ENCODE measurements at regions not wholly inside any gene's neighbourhood (a gene's known extent, or its start where the extent isn't known, plus 50 kb on each side); places are given as distances from the start of the nearest gene placed in this dataset.

DNA sequence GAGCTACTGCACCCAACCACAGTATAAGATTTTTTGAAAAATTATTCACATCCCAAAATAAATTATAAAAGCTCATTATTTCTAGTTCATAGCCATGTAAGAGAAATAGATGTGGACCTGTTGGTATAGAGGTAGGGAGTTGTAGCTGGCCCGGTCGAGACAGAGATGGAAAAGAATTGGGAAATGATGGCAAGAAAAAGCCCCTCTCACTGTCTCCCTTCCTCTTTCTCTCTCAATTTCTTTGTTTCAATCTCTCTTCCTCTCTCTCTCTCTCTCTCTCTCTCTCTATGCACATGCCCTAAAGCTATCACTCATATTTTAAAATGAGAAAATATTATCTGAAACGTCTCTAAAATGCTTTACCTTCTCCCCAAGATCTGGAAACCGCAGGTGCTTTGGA is 80.7 kb upstream of the CD83 start:
- Histone ChIP-seq H3K9ac (ENCODE audit: extremely low read depth, low read length, poor library complexity, severe bottlenecking) (no peak overlapping the region), H3K4me1 (ENCODE audit: control insufficient read depth, insufficient read depth, low read length) (no peaks in the 10 kb centered on the region), H3K9me3 (ENCODE audit: control insufficient read depth, low read length) (no peaks in the 10 kb centered on the region), H3K27ac (ENCODE audit: low read depth, low read length) (no peak overlapping the region), H3K27me3 (ENCODE audit: control insufficient read depth, insufficient read depth, low read length, poor library complexity, severe bottlenecking) (no peaks in the 10 kb centered on the region), H3K36me3 (ENCODE audit: control insufficient read depth, insufficient read depth, low read length) (no peaks in the 10 kb centered on the region), H3K4me3 (ENCODE audit: low read length) (no peak overlapping the region)
- TF ChIP-seq, protein P1, sequence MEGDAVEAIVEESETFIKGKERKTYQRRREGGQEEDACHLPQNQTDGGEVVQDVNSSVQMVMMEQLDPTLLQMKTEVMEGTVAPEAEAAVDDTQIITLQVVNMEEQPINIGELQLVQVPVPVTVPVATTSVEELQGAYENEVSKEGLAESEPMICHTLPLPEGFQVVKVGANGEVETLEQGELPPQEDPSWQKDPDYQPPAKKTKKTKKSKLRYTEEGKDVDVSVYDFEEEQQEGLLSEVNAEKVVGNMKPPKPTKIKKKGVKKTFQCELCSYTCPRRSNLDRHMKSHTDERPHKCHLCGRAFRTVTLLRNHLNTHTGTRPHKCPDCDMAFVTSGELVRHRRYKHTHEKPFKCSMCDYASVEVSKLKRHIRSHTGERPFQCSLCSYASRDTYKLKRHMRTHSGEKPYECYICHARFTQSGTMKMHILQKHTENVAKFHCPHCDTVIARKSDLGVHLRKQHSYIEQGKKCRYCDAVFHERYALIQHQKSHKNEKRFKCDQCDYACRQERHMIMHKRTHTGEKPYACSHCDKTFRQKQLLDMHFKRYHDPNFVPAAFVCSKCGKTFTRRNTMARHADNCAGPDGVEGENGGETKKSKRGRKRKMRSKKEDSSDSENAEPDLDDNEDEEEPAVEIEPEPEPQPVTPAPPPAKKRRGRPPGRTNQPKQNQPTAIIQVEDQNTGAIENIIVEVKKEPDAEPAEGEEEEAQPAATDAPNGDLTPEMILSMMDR (conservative IDR thresholded peaks at IDR 0.05) = no peak
- peaks cover 10% of the 10 kb centered on the region for H3K27me3 Mint-ChIP-seq (ENCODE audit: insufficient read depth)
- no peak overlapping the region for H3K4me3 Mint-ChIP-seq
- no peak overlapping the region for H3K27ac Mint-ChIP-seq
- WGBS, 2 experiments (ENCODE audit: insufficient coverage in 1 of 2, insufficient read length in 1 of 2) = 87 to 93% methylated on average over 2 to 4 of the region's 4 CpGs
- peaks cover 8% of the 10 kb centered on the region for H3K4me1 Mint-ChIP-seq
- no peaks in the 10 kb centered on the region for H3K9me3 Mint-ChIP-seq
- no peak for DNase-seq
- no peaks in the 10 kb centered on the region for H3K36me3 Mint-ChIP-seq (ENCODE audit: low read depth)

DNA sequence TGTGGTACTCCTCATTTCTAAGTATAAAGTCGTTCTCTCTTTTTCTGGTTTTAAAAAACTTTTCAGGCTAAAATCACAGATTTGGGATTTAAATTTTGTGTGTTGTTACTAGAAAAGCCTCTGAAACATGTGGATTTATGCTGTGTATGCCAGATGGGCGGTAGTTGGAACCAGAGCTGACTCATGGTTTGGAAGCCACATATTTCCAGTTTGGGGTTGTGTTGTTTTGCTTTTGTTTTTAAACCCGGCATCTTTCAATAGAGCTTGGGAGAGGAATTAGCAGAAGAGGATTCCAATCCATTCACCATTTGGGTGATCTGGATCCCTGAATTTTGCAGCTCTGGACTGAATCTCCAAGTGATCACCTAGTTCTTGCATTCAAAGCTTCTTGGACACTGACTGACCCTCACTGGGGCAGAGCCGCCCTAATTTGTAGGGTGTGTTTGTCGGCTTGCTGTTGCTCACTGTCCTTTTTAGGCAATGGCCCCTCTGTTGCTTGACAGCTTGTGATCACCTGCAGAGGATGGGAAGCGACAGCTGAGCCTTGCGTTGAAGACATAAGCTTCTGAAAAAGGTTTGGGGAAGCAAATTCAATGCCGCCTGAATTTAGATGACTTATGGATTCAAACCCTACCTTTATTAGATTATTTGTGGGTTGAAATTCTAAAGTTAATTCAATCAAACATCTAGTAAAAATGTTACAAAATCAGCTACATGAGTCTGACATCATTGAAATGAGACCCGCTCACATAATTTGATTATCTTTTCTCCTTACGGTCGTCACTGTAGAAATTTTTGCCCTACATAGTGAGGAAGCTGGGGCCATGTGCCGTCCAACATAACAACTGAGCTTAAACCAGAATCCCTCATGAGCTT is 79.9 kb upstream of the CD83 start:
- Mint-ChIP-seq H3K9me3 (no peaks in the 10 kb centered on the region), H3K27ac (no peak overlapping the region), H3K4me1 (peaks cover 8% of the 10 kb centered on the region), H3K36me3 (ENCODE audit: low read depth) (no peaks in the 10 kb centered on the region), H3K4me3 (no peak overlapping the region), H3K27me3 (ENCODE audit: insufficient read depth) (peaks cover 10% of the 10 kb centered on the region)
- Histone ChIP-seq H3K4me1 (ENCODE audit: control insufficient read depth, insufficient read depth, low read length) (no peaks in the 10 kb centered on the region), H3K36me3 (ENCODE audit: control insufficient read depth, insufficient read depth, low read length) (no peaks in the 10 kb centered on the region), H3K27me3 (ENCODE audit: control insufficient read depth, insufficient read depth, low read length, poor library complexity, severe bottlenecking) (no peaks in the 10 kb centered on the region), H3K4me3 (ENCODE audit: low read length) (no peak overlapping the region), H3K9ac (ENCODE audit: extremely low read depth, low read length, poor library complexity, severe bottlenecking) (no peak overlapping the region), H3K9me3 (ENCODE audit: control insufficient read depth, low read length) (no peaks in the 10 kb centered on the region), H3K27ac (ENCODE audit: low read depth, low read length) (no peak overlapping the region)
- DNase-seq = no peak
- WGBS, 2 experiments (ENCODE audit: insufficient coverage in 1 of 2, insufficient read length in 1 of 2) = 91% methylated on average over 7 to 11 of the region's 12 CpGs
- TF ChIP-seq, protein P1 (conservative IDR thresholded peaks at IDR 0.05) = no peak

DNA sequence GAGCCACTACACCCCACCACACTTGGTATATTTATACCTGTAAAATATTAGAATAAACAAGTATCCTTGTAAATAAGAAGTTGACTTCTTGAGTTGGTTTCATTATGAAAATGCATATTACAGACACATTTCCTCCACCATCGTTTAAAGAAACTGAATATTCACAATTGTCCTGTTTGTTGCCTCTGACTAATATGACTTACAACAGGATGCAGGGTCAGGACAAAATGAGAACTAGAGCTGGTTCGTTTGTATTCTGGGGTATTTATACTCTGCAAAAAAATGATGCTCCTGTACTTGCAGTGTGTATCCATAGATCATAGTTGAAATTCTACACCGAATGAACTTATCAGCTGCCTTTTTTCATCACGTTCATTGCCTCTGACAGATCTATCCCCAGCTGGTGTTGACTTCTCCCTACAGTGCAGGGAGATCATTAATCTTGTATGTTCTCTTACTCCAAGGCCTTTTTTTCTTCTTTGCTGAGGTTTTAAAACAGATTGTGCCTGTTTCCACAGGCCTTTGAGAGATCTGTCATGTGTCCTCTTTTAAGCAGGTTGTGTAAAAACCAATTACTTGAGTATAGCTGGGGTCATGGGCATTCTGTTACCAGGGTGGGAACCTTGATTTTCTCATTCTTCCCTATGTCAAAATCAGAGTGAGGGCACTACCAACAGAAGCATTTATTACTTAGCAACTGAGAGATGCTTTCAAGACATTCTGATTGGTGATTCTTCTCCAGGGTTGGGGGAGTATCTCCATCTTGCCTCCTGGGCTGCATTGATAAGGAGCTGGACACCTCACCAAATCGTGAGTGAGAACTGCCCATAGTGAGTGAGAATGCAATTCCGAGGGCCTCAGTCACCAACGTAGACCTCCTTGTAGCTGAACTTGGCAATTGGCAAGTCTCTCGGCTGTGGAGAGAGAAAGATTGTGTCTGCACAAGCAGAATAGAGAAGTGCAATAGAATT is 78.8 kb upstream of the CD83 start:
- H3K27ac Mint-ChIP-seq = no peak overlapping the region
- TF ChIP-seq, protein P1 (conservative IDR thresholded peaks at IDR 0.05) = no peak
- H3K36me3 ChIP-seq (ENCODE audit: control insufficient read depth, insufficient read depth, low read length) = no peaks in the 10 kb centered on the region
- H3K27me3 ChIP-seq (ENCODE audit: control insufficient read depth, insufficient read depth, low read length, poor library complexity, severe bottlenecking) = no peaks in the 10 kb centered on the region
- 89% methylated on average over 8 of the region's 8 CpGs for WGBS, 2 experiments (ENCODE audit: insufficient coverage in 1 of 2, insufficient read length in 1 of 2)
- no peak for DNase-seq
- no peaks in the 10 kb centered on the region for H3K9me3 ChIP-seq (ENCODE audit: control insufficient read depth, low read length)
- H3K27me3 Mint-ChIP-seq (ENCODE audit: insufficient read depth) = peaks cover 8% of the 10 kb centered on the region
- peaks cover 8% of the 10 kb centered on the region for H3K4me1 Mint-ChIP-seq
- H3K4me3 Mint-ChIP-seq = no peak overlapping the region
- H3K9ac ChIP-seq (ENCODE audit: extremely low read depth, low read length, poor library complexity, severe bottlenecking) = no peak overlapping the region
- H3K4me1 ChIP-seq (ENCODE audit: control insufficient read depth, insufficient read depth, low read length) = no peaks in the 10 kb centered on the region
- no peaks in the 10 kb centered on the region for H3K36me3 Mint-ChIP-seq (ENCODE audit: low read depth)
- H3K4me3 ChIP-seq (ENCODE audit: low read length) = no peak overlapping the region
- no peak overlapping the region for H3K27ac ChIP-seq (ENCODE audit: low read depth, low read length)
- no peaks in the 10 kb centered on the region for H3K9me3 Mint-ChIP-seq

Data from endodermal cell (in vitro differentiated cells).